GM19240 (cell line): ENCODE measurements at regions not wholly inside any gene's neighbourhood (a gene's known extent, or its start where the extent isn't known, plus 50 kb on each side); places are given as distances from the start of the nearest gene placed in this dataset.
"Not testable (repeated sequence)": the region's sequence is repeated elsewhere in the genome, so short reads cannot be mapped to it uniquely, and the experiment has no call there.

Experiments used
- DNase-seq: peaks from one replicate; pipeline ENCODE4 v3.0.0; 2011; ENCODE audit warnings: low spot score; ENCODE audit not compliant: insufficient read length

- DNase-seq = no peak
Measured at GRCh38 chr3:31096661-31097395, 202.4 kb upstream of the GADL1 start.

- no peak for DNase-seq
Measured at GRCh38 chr3:31100519-31100918, 206.1 kb upstream of the GADL1 start.

GRCh38 chr3:31101285-31101684, 206.8 kb upstream of the GADL1 start:
- not testable (repeated sequence) for DNase-seq

- DNase-seq = no peak
Measured at GRCh38 chr3:31102196-31102879, 207.9 kb upstream of the GADL1 start.

DNA sequence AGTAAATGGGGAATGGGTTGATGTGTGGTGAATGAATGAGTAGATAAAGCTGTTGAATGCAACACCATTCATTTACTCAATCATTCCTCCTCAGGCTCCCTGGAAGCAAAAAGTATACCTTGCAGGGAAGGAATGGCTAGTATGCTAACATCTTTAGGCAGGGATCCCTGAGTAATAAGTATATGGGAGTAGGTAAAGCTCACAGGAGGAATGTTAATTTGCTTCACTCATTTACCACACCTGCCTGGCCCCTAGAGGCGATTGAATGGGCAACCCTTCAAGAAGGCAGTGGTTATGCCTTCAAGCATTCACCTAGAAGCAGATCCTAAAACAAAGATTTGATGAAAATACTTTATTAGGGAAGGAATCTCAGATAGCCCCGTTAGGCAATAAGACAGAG, 208.7 kb upstream of the GADL1 start:
- DNase-seq = no peak

- no peak for DNase-seq
Measured at GRCh38 chr3:31103623-31104180, 209.2 kb upstream of the GADL1 start.

DNA sequence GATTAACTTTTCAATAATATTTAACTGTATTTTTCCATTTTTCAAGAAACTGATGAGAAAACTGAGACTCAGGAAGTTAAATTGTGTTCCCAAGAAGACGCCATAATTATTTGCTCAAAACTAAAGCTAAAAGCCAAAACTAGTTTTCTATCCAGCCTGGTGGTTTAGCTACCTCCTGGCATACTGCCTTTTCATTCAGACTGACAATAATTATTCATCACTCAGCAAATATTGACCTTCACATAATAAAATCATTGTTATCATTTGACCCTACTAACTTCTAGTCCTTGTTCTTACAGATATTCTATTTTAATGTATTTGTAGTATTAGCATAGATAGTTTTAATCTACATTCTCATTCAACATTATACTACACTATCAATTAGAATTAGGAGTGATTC, 210.6 kb upstream of the GADL1 start:
- no peak for DNase-seq

DNA sequence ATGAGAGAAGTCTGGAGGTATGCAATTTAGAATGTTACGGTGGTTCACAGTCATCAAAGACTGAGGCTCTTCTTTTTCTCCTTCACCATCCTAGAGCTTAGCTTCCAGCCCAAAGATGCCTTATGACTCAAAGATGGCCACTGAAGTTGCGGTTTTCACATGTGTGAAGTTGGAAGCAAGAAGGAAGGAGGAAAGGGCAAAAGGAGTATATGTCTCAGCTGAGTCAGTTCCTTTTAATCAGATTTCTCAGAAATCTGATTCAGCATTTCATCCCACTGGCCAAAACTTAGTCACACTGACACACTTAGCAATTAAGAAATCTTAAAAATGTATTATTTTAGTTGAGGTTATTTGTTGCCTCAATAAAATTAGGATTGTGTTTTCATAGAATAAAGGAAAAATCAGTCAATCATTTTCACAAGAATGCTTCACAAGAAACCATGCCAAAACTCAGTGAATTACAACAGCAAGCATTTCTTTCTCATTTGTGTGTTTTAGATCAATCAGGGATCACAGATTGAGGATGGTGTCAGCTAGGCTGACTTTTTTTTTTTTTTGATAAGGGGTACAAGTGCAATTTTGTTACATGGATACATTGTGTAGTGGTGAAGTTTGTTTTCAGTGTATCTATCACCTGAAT, 211.1 kb upstream of the GADL1 start:
- no peak for DNase-seq

DNA sequence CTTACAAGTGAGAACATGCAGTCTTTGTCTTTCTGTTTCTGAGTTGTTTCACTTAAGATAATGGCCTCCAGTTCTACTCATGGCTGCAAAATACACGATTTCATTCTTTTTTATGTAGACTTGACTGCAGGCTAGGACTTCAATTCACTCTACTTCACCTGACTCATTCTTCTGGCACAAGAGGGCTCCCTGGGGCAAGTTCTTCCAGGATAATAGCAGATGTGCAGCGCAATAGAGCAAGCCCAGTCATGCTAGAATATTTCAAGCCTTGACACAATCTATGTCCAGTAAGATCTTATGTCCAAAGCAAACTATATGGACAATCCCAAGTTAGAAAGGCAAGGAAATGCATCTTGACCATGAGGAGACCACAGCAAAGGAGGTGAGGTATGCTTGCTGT, 211.7 kb upstream of the GADL1 start:
- DNase-seq = no peak

GRCh38 chr3:31106912-31107311, 212.5 kb upstream of the GADL1 start:
- DNase-seq = no peak

- DNase-seq = no peak
Measured at GRCh38 chr3:31114929-31115283, 220.4 kb upstream of the GADL1 start.

- not testable (repeated sequence) for DNase-seq
Measured at GRCh38 chr3:31115531-31115930, 221.1 kb upstream of the GADL1 start.

DNA sequence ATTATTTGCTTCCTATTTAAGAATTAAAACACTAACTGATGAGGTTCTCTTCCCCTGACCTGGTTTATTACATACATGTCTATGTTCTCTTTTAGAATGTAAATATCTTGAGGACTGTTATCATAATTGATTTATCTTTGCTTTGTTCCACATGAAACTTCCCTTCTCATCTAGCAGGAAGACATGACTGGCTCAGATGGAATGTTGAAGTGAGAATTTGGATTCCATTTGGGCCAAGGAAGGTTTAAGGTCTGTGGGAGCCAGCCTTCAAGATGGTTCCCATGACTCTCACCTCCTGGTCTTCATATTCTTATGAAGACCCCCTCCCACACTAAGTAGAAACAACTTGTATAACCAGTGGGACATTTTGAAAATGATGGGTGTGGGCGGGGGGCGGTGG, 222.2 kb upstream of the GADL1 start:
- DNase-seq = no peak

DNA sequence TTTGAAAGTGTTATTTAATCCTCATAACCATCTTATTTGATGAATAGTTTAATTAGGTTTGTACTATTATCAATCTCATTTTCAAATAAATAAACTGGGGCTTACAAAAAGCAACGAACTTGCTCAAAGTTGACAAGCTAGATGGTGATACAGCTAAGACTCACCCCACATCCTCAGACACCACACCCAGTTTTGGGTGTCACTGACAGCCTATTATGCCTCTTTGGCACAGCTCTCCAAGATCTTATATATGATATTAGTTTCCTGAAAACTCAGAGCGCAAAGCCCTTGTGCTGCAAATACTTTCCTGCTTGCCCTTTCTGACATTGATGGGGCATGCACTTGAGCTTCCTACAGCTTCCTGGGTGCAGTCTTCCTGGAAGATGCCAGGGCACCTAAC, 223.4 kb upstream of the GADL1 start:
- DNase-seq = no peak

- no peak for DNase-seq
Measured at GRCh38 chr3:31124373-31124772, 229.9 kb upstream of the GADL1 start.

DNA sequence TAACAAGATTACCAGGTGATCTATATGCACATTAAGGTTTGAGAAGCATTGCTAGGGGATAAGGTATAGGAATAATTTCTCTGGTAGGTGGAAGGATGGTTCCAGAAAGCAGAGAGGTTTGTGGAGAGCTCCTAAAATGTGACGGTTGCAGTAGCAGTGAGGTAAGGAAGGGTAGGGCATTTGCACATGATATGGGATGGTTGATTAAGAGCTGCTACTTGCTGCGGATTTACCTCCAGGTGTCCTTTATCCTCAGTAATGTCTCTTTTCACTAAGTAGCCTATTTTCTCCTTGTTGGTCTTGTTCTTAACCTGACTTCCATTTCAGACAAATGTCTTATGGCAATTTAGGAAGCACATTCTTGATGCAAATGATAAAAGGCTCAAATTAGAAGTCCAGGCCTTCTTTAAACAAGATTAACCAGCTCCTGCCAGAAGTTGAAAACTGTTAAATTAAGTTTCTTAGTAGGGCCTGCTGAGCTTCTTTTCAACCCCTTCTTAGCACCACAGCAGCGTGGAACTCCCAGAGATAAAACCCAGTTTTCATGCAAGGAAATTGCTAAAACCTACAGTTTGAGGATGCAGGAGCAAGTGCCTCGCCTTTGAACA, 231.1 kb upstream of the GADL1 start:
- DNase-seq = no peak

GRCh38 chr3:31129241-31129640, 234.8 kb upstream of the GADL1 start:
- DNase-seq = no peak

DNA sequence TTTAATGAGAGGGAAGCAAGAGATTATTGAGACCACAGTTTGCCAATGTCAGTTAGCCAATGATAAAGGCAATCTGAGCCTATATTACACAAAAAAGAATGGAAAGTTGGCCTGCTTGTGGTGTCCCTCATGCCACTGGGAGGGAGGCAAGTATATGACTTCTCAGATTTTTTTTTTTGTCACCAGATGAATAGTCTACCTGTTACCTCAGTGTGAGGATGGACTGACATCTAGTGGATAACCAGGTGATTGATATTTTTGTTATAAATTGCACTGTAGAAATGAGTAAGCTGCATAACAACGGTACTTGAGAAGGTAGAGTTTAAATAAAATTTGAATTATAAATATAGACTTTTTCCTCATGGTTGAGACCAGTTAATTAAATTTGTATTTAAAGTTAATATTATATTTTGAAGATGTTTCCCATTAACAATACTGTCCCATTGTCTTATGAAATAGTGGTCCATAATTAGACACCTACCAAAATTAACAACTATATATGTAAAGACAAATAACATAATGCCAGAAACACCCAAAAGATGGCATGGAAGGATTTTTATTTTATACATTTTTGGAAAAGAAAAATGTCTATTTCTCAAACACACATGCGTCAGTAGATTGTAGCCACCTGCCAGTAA, 237.8 kb upstream of the GADL1 start:
- no peak for DNase-seq

DNA sequence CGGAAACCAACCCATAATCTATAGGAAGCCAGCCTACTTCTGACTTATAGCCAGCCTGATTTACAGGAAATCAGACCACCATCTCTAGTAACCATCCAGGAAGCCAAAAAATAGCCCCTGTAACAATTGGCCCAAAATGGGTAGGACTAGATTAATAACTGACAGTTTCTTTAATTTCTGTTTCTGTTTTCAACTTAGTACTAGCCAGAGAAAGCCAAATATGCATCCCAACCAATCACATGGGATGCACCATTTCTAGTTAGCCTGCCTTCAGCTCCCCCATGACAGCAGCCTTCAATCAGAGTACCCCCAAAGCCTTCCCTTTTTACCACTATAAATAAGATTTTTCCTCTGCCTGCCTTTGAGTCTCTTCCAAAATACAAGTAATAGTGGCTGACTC, 239.1 kb upstream of the GADL1 start:
- DNase-seq = no peak

DNA sequence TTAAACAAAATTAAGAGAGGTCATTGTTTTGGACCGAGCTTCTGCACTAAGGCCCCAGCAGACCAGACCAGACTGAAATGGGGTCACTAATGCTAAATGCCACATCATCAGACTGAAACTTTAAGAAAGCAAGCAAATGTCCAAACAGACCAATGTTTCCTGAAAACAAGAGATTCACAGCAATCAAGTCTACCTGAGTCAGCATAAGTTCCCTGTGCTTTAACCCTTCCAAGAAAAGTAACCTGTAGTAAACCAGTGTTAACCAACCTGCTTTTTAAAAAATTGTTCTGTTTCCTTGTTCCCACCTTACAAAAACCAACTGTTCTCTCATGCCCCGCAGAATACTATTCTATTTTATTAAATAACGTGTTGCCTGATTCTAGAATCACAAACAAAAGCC, 241.1 kb upstream of the GADL1 start:
- DNase-seq = no peak

DNA sequence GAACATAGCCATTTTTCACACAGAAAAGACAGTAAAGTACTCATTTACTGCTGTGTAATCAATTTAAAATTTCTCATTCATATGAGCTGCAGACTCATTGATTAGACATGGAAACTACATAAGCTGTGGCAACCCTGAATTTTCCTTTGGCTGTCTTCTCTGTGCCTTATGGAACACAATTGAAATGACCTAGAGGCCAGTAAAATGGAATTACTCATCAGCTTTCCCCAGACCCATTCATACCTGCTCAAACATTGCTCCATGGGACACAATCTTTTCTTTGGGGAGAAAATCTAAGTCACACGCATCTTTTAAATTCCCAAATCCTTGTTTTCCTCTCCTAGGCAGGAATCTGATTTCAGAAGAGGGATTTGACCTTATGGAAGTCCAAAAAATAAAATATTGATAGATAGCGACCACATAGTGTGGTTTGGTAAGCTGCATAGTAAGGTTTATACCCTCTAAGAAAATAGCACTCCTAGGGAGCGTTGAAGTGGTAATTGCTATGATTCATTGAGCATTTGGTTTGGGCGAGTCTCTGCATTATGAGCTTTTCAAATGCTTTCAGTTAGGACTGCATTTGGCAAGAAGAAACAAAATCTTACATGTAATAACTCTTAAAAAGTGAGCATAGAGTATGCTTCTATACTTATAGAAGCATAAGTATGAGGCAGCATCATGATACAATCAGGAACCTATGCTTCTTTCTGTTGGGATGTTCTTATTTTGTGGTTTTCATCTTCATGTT, 243.4 kb upstream of the GADL1 start:
- no peak for DNase-seq
